VCaP (cell line): ENCODE measurements at regions not wholly inside any gene's neighbourhood (a gene's known extent, or its start where the extent isn't known, plus 50 kb on each side); places are given as distances from the start of the nearest gene placed in this dataset.
"Not testable (repeated sequence)": the region's sequence is repeated elsewhere in the genome, so short reads cannot be mapped to it uniquely, and the experiment has no call there.

Source experiments
- H3K27ac ChIP-seq: fragments of 450-650 bp; 2 replicates; pipeline ENCODE4 v1.5.1; 2017
- CTCF ChIP-seq: fragments of 450-650 bp; conservative IDR thresholded peaks from 2 replicates; pipeline ENCODE4 v1.5.1; 2017; ENCODE audit warnings: mild to moderate bottlenecking, moderate library complexity

- no peak overlapping the region for H3K27ac ChIP-seq
- no peak for TF ChIP-seq CTCF
These were observed 538.8 kb downstream of the TMEM38B start for GRCh38 chr9:106233116-106233515.

GRCh38 chr9:106260908-106261307 is 566.6 kb downstream of the TMEM38B start:
- not testable (repeated sequence) for H3K27ac ChIP-seq

- TF ChIP-seq CTCF: no peak
- H3K27ac ChIP-seq: no peak overlapping the region
These were observed 583.6 kb downstream of the TMEM38B start for GRCh38 chr9:106277966-106278365.

GRCh38 chr9:106283769-106284168 is 579.2 kb upstream of the ZNF462 start:
- TF ChIP-seq CTCF: no peak
- no peak overlapping the region for H3K27ac ChIP-seq

- TF ChIP-seq CTCF: no peak
- H3K27ac ChIP-seq: no peak overlapping the region
These were observed 578.7 kb upstream of the ZNF462 start for GRCh38 chr9:106284296-106284695.

GRCh38 chr9:106286249-106286648 is 576.7 kb upstream of the ZNF462 start:
- TF ChIP-seq CTCF: no peak
- H3K27ac ChIP-seq: no peak overlapping the region

GRCh38 chr9:106287091-106287631 is 575.8 kb upstream of the ZNF462 start:
- H3K27ac ChIP-seq: no peak overlapping the region

More at GRCh38 chr9:106287091-106287631, 575.8 kb upstream of the ZNF462 start:
- TF ChIP-seq CTCF: no peak
